NCI-H460 (cell line): ENCODE measurements at regions not wholly inside any gene's neighbourhood (a gene's known extent, or its start where the extent isn't known, plus 50 kb on each side); places are given as distances from the start of the nearest gene placed in this dataset.

ENCODE experiments used
- DNase-seq: peaks from one replicate; pipeline ENCODE4 v3.0.0-alpha.2; 2016; ENCODE audit warnings: low read depth; ENCODE audit errors: extremely low read depth

GRCh38 chr22:49124608-49125007 lies 703.1 kb downstream of the BRD1 start:
- DNase-seq, result no peak

GRCh38 chr22:49123621-49124192 lies 704.0 kb downstream of the BRD1 start:
- DNase-seq, result no peak

GRCh38 chr22:49119551-49119952 lies 708.1 kb downstream of the BRD1 start:
- no peak for DNase-seq

- no peak for DNase-seq
Measured at GRCh38 chr22:49118065-49118464, 709.6 kb downstream of the BRD1 start.

- DNase-seq, result no peak
Measured at GRCh38 chr22:49117486-49117885, 710.2 kb downstream of the BRD1 start.

GRCh38 chr22:49116486-49117120 lies 711.1 kb downstream of the BRD1 start:
- DNase-seq, result no peak

GRCh38 chr22:49116021-49116420 lies 711.7 kb downstream of the BRD1 start:
- no peak for DNase-seq

GRCh38 chr22:49115197-49115596 lies 712.5 kb downstream of the BRD1 start:
- DNase-seq, result no peak

GRCh38 chr22:49113758-49114157 lies 713.9 kb downstream of the BRD1 start:
- no peak for DNase-seq

- DNase-seq, result no peak
Measured at GRCh38 chr22:49112661-49113626, 714.7 kb downstream of the BRD1 start.

GRCh38 chr22:49112176-49112575 lies 715.5 kb downstream of the BRD1 start:
- no peak for DNase-seq

GRCh38 chr22:49111085-49111484 lies 716.6 kb downstream of the BRD1 start:
- DNase-seq, result no peak

- DNase-seq, result no peak
Measured at GRCh38 chr22:49108636-49109315, 718.9 kb downstream of the BRD1 start.

GRCh38 chr22:49107961-49108530 lies 719.6 kb downstream of the BRD1 start:
- no peak for DNase-seq

GRCh38 chr22:49107561-49107960 lies 720.1 kb downstream of the BRD1 start:
- no peak for DNase-seq

- DNase-seq, result no peak
Measured at GRCh38 chr22:49106842-49107152, 720.9 kb downstream of the BRD1 start.

- no peak for DNase-seq
Measured at GRCh38 chr22:49106096-49106841, 721.4 kb downstream of the BRD1 start.

GRCh38 chr22:49104434-49104833 lies 723.2 kb downstream of the BRD1 start:
- no peak for DNase-seq

GRCh38 chr22:49103314-49104059 lies 724.2 kb downstream of the BRD1 start:
- DNase-seq, result no peak
